Head of caudate nucleus (tissue), 42 donors: ENCODE measurements at regions not wholly inside any gene's neighbourhood (a gene's known extent, or its start where the extent isn't known, plus 50 kb on each side); places are given as distances from the start of the nearest gene placed in this dataset.
"Not testable (repeated sequence)": the region's sequence is repeated elsewhere in the genome, so short reads cannot be mapped to it uniquely, and the experiment has no call there.

ENCODE experiments used
- DNase-seq, 42 donors: peaks; one replicate each; pipeline versions ENCODE4 v3.0.0 to v3.0.0-alpha.2; 2020 to 2021; ENCODE audit warnings: mixed read lengths in 7 of 42
- intact Hi-C: fragments of 100-400 bp; cut with DNase I; formaldehyde crosslinking; loops from one replicate; pipeline ENCODE4 v1.15.0; 2022

DNA sequence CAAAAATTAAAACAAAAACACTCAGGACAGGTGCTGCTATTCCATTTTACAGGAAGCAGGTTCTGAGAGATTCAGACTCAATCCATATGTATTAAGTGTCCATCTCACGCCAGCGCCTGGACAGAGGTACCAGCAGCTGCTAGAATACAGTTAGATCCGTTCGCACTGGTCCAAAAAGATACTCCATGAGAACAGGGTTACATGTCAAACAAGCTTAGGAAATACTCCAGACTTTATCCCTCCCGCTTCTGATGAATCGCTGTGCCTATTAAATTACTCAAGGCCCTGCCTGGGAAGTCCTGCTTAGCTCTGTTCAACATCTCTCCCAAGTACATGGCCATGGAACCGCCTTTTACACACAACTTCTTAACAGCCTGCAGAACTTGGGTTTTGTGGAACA is 50.2 kb upstream of the SLC35C1 start:
- no peak for DNase-seq
- intact Hi-C loops, result no loop called here

GRCh38 chr11:45754261-45754709 is 50.7 kb upstream of the SLC35C1 start:
- intact Hi-C loops, result no loop called here
- DNase-seq, result peak in 12 of 42 donors; percentile 7 to 50 (median 26)

DNA sequence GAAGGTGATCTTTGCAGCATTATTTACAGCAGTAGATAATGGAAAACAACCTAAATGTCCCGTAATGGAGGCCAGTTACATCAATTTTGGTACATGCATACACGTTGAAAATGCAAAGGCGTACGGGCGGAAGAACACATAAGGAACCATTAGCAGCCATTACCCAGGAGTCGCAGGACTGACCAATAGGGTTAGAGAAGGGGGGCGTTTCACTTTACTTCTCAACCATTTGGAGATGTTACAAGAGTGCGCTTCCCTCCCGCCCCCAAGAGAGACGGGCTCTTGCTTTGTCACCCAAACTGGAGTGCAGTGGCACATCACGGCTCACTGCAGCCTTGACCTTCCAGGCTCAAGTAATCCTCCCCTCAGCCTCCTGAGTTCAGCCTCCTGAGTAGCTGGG is 52.8 kb upstream of the SLC35C1 start:
- no peak for DNase-seq
- intact Hi-C loops, result no loop called here

DNA sequence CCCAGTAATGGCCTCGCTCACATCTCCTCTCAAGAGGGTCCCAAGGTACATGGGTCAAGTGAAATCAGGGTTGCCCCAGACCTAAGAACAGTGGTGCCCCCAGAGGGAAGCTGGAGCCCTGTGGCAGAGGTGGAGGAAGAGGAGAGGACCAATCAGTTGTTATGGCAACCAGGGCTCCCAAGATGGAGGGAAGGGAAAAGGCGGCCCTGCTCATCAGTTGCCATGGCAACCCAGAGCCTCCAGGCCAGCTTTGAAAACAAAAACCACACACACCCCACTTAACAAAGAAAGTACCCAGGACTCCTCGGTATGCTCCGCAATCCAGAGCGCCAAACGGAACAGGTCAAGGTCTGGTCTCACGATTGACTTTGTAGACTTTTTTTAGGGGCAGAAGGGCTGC is 53.5 kb upstream of the SLC35C1 start:
- peak in 13 of 42 donors; percentile 12 to 62 (median 22) for DNase-seq

DNA sequence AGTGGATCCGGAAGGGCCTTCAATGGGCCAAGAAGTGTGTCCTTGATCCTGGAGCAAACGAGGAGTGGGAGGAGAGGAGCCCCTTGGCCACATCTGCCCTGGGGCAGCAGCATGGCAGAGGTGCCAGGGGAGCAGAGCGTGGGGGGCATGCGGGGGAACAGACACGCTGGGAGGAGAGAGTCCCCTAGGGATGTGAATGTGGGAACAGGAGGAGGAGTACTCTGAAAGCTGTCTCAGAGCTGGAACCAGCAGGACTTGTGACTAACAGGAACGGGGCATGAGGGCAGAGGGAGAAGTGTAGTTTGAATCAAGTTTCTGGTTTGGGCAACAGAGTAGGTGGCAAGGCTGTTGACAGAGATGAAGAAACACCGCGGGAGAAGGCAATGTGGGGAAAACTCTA is 54.5 kb upstream of the SLC35C1 start:
- DNase-seq, result no peak
- intact Hi-C loops, result no loop called here

More for the DNA sequence above, 53.5 kb upstream of the SLC35C1 start:
- intact Hi-C loops, result no loop called here

- intact Hi-C loops, result no loop called here
These were observed 56.1 kb upstream of the SLC35C1 start for GRCh38 chr11:45748801-45749200.

DNA sequence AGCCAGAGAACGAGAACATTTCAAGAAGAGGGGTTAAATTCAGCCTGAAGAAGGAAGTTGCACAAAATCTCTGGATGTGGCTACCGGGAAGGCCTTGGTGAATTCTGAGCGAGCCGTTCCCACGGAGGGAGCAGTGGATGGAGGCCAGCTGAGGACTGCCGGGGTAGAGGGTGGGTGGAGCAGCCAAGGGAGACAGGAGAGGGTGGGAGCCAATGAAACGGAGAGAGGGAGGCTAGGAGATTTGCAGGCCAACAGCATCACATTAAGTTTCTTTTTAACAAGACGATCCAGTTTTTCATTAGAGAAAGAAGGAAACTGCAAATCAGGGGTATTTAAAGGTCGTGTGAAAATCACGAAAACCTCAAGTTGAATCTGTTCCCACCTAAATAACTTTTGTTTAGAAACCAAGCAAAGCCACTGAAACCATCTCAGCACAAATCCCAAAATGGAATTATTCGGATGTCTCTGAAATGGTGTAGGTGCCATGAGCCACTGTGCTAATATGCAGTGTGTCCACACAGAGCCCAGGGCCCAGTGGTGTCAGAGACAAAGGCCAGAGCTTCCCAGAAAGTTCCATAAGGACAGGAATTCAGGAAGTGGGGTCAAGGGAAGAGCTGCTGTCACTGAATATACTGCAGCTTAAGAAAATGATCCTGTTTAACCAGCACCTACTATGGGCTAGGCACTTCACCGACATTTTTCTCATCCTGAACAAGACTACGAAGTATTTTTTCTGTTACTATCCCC is 59.7 kb upstream of the SLC35C1 start:
- peak in 34 of 42 donors; percentile 15 to 80 (median 42) for DNase-seq
- intact Hi-C loops, result no loop called here

More at GRCh38 chr11:45748801-45749200, 56.1 kb upstream of the SLC35C1 start:
- DNase-seq, result no peak

DNA sequence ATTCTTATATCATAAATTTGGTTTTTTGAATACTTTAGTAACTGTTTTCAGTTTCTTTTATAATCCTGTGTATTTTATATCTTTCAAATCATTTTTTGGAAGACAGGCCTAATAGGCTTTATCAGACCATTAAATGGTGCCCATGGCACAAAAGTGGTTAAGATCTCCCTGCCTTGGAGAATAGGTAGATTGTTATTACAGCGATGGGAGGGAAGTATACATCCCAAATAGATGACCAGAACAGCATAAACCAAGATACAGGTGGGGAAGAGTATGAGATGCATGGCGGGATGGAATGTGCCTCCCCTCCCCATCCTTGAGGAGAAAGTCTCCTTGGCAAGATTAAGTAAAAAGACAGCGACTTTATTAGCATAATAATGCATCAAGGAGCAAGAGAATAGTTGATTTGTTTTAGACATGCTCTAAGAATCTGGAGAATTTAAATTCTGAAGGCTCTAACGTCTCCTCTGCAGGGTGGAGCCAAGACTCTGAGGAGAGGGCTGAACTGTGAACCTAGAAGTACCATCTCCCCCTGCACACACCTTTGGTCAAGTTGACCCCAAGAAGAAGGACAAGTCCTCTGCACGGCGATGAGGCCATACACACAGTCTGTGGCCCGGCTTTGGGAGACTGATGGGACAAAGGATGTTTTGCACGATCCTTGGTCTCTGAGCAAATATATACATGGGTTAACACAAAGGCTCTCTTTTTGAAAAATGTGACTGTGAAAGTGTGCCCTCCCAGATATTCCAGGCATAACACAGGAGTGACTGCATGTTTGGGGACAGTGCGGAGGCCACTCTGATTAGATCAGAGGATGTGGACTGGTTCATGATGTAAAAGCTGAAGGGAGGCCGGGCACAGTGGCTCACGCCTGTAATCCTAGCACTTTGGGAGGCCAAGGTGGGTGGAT is 61.1 kb upstream of the SLC35C1 start:
- intact Hi-C loops, result no loop called here

GRCh38 chr11:45741582-45741981 is 63.4 kb upstream of the SLC35C1 start:
- intact Hi-C loops, result no loop called here
- DNase-seq, result peak in 5 of 42 donors; percentile 11 to 54 (median 23)

More for the DNA sequence above, 61.1 kb upstream of the SLC35C1 start:
- no peak for DNase-seq

DNA sequence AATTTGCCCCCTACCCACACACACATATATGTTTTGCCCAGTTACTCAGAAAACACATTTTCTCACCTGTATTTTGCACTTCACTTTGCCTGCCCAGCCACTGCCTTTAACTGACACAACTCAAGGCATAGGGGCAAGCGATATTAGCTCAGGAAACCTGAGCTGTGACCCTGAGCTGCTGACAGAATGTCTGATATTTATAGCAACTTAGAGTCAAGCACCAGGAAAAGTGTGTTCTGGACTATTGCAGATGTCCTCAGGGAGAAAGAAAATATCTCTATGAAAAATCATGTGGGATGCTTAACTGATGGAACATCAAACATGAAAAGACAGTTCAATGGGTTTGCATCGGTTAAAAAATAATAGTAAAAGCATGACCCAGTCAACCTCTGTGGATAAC is 63.9 kb upstream of the SLC35C1 start:
- intact Hi-C loops, result no loop called here
- DNase-seq, result no peak

- no peak for DNase-seq
- intact Hi-C loops, result no loop called here
These were observed 65.1 kb upstream of the SLC35C1 start for GRCh38 chr11:45739866-45740265.

DNA sequence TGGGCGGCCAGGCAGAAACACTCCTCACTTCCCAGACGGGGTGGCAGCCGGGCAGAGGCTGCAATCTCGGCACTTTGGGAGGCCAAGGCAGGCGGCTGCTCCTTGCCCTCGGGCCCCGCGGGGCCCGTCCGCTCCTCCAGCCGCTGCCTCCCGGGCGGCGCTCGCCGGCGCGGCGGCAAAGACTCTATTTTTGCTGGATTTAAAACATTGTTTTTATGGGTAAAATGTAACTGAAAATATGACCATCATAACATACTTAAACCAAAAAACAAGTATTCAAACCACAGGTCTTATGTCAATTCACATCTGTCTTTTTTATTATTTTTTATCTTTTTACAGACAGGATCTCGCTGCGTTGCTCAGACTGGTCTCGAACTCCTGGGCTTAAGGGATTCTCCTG is 65.9 kb upstream of the SLC35C1 start:
- intact Hi-C loops, DNase-seq: not testable (repeated sequence)

DNA sequence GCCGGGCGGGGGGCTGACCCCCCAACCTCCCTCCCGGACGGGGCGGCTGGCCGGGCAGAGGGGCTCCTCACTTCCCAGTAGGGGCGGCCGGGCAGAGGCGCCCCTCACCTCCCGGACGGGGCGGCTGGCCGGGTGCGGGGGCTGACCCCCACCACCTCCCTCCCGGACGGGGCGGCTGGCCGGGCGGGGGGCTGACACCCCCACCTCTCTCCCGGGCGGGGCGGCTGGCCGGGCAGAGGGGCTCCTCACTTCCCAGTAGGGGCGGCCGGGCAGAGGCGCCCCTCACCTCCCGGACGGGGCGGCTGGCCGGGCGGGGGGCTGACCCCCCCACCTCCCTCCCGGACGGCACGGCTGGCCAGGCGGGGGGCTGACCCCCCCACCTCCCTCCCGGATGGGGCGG is 66.8 kb upstream of the SLC35C1 start:
- DNase-seq, intact Hi-C loops: not testable (repeated sequence)

GRCh38 chr11:45737056-45737455 is 67.9 kb upstream of the SLC35C1 start:
- intact Hi-C loops, result no loop called here
- DNase-seq, result peak in 5 of 42 donors; percentile 12 to 56 (median 38)

DNA sequence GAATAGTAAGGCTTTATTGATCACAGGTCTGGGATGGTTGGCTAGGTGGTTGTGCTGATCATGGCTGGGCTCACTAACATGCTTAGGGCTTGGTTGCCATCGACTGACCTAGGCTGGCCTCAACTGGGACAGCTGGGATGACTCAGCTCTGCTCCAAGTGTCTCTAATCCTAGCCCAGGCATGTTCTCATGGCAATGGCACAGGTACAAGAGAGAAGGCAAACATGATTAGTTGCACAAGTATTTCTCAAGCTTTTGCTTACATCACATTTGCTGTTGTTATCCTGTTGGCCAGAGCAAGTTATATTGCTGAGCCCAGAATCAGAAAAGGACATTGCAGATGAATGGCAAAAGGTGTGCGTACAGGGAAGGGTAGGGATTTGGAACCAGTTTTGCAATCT is 68.5 kb upstream of the SLC35C1 start:
- intact Hi-C loops, result no loop called here
- DNase-seq, result no peak

- intact Hi-C loops, result no loop called here
- no peak for DNase-seq
These were observed 67.8 kb upstream of the CHST1 start for GRCh38 chr11:45733176-45733575.

- no peak for DNase-seq
- intact Hi-C loops, result no loop called here
These were observed 66.9 kb upstream of the CHST1 start for GRCh38 chr11:45732343-45732742.

DNA sequence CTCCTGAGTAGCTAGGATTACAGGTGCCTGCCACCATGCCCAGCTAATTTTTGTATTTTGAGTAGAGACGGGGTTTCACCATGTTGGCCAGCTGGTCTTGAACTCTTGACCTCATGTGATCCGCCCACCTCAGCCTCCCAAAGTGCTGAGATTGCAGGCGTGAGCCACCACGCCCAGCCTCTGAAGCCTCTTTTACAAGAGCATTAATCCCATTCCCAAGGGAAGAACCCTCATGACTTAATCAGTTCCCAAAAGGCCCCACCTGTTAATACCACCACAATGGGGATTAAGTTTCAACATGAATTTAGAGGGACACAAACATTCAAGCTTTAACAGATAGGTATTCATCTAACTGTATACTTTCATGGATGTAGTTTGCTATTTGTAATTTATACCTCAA is 65.7 kb upstream of the CHST1 start:
- intact Hi-C loops, DNase-seq: not testable (repeated sequence)

- DNase-seq, result no peak
- intact Hi-C loops, result no loop called here
These were observed 64.6 kb upstream of the CHST1 start for GRCh38 chr11:45730014-45730413.

- intact Hi-C loops, result no loop called here
- DNase-seq, result no peak
These were observed 61.2 kb upstream of the CHST1 start for GRCh38 chr11:45726493-45727054.
